Adrenal gland (tissue), 9 donors: ENCODE measurements at regions not wholly inside any gene's neighbourhood (a gene's known extent, or its start where the extent isn't known, plus 50 kb on each side); places are given as distances from the start of the nearest gene placed in this dataset.

Source experiments
- DNase-seq, 7 donors: peaks; one replicate each; pipeline ENCODE4 v3.0.0-alpha.2; 2019 to 2020
- H3K27ac ChIP-seq, 5 donors: fragments of 200-600 bp; sonication (generic) in 4 of 5; 1 replicate in 3 of 5; 2 replicates in 2 of 5; pipeline versions ENCODE4 v1.5.1 to v1.8.0; 2016 to 2020; ENCODE audit warnings: mild to moderate bottlenecking in 1 of 5
- H3K27me3 ChIP-seq: fragments of 200-600 bp; 2 replicates; pipeline ENCODE4 v1.8.0; 2021
- H3K36me3 ChIP-seq, 2 donors: fragments of 200-600 bp; replicated peaks in 1 of 2; 1 replicate in 1 of 2; 2 replicates in 1 of 2; pipeline versions ENCODE4 v1.5.1 to v1.8.0; 2018 to 2022
- H3K4me1 ChIP-seq, 2 donors: fragments of 200-600 bp; replicated peaks in 1 of 2; 1 replicate in 1 of 2; 2 replicates in 1 of 2; pipeline versions ENCODE4 v1.5.1 to v1.8.0; 2018 to 2021
- H3K4me3 ChIP-seq, 4 donors: fragments of 200-600 bp; sonication (generic) in 3 of 4; one replicate each; pipeline ENCODE4 v1.5.1; 2016 to 2018
- H3K9me3 ChIP-seq, 3 donors: fragments of 200-600 bp; sonication (generic) in 1 of 3; replicated peaks in 1 of 3; 1 replicate in 2 of 3; 2 replicates in 1 of 3; pipeline versions ENCODE4 v1.5.1 to v1.8.0; 2016 to 2021
- CTCF ChIP-seq, 6 experiments: fragments of 450-650 bp in 4 of 6; fragments of 200-600 bp in 2 of 6; sonication (generic) in 1 of 6; IDR thresholded peaks; 1 replicate in 5 of 6; 2 replicates in 1 of 6; pipeline versions ENCODE4 v1.5.1 to v1.8.0; 2016 to 2021; ENCODE audit warnings: antibody characterized with exemption in 6 of 6, mild to moderate bottlenecking in 2 of 6, moderate library complexity in 1 of 6
- POLR2A ChIP-seq, 2 donors: fragments of 450-650 bp; IDR thresholded peaks; one replicate each; pipeline ENCODE4 v1.6.1; 2017; ENCODE audit warnings: antibody characterized with exemption in 2 of 2, mild to moderate bottlenecking in 2 of 2, moderate library complexity in 1 of 2
- WGBS, 4 donors: extraction: QIAGEN DNeasy Blood & Tissue Kit in 2 of 4; methylation state at CpG; one replicate each; pipeline versions ENCODE4 v1.1.5 to v1.1.7; 2013 to 2017; 5-methylcytosine and 5-hydroxymethylcytosine counted together
- intact Hi-C, 2 donors: fragments of 100-400 bp; cut with DNase I; formaldehyde crosslinking; loops; one replicate each; pipeline versions ENCODE4 v1.14.1 to v1.15.0; 2022 to 2023
- donor health status: healthy with polysubstance abuse.
- donor health status: Bipolar disorder and iron deficiency.
- donor health status: DM: yes; HTN: yes; CAD: no.
- donor health status: DM: no; HTN: no; CAD: no.
- donor health status: DM: no; HTN: no; CAD: no.

GRCh38 chr17:79560527-79560926 lies 50.3 kb downstream of the RBFOX3 start:
- TF ChIP-seq POLR2A (IDR thresholded peaks at IDR 0.05) (no peak), CTCF (IDR thresholded peaks at IDR 0.05) (no peak)
- no peak overlapping the region for H3K27ac ChIP-seq
- WGBS, 4 donors = 78 to 83% (median 81%) methylated on average over 12 to 13 of the region's 13 CpGs
- peaks cover 10% of the 10 kb centered on the region for H3K27me3 ChIP-seq
- no peak overlapping the region for H3K4me3 ChIP-seq
- H3K4me1 ChIP-seq = no peaks in the 10 kb centered on the region
- H3K9me3 ChIP-seq = no peaks in the 10 kb centered on the region
- intact Hi-C loops = no loop called here
- DNase-seq = no peak
- H3K36me3 ChIP-seq = no peaks in the 10 kb centered on the region

- no peak overlapping the region for H3K4me3 ChIP-seq
- H3K9me3 ChIP-seq = no peaks in the 10 kb centered on the region
- H3K27ac ChIP-seq = no peak overlapping the region
- WGBS, 4 donors = 86 to 94% (median 88%) methylated on average over 2 of the region's 2 CpGs
- H3K4me1 ChIP-seq = no peaks in the 10 kb centered on the region
- H3K27me3 ChIP-seq = peaks cover 10% of the 10 kb centered on the region
- no peaks in the 10 kb centered on the region for H3K36me3 ChIP-seq
- intact Hi-C loops = no loop called here
- DNase-seq = no peak
- no peak for TF ChIP-seq CTCF (IDR thresholded peaks at IDR 0.05)
- no peak for TF ChIP-seq POLR2A (IDR thresholded peaks at IDR 0.05)
These were observed 51.6 kb downstream of the RBFOX3 start for GRCh38 chr17:79559111-79559887.

- TF ChIP-seq CTCF (IDR thresholded peaks at IDR 0.05) (no peak), POLR2A (IDR thresholded peaks at IDR 0.05) (no peak)
- Histone ChIP-seq H3K4me1 (no peaks in the 10 kb centered on the region), H3K9me3 (no peaks in the 10 kb centered on the region), H3K36me3 (no peaks in the 10 kb centered on the region), H3K27me3 (peaks cover 10% of the 10 kb centered on the region), H3K4me3 (no peak overlapping the region), H3K27ac (no peak overlapping the region)
- intact Hi-C loops = no loop called here
- 34 to 61% (median 44%) methylated on average over 7 to 24 of the region's 24 CpGs for WGBS, 4 donors
- DNase-seq = no peak
These were observed 52.6 kb downstream of the RBFOX3 start for GRCh38 chr17:79558091-79558900.

- intact Hi-C loops = no loop called here
- DNase-seq = no peak
- no peaks in the 10 kb centered on the region for H3K4me1 ChIP-seq
- WGBS, 4 donors = 46 to 56% (median 48%) methylated on average over 22 of the region's 22 CpGs
- peaks cover 10% of the 10 kb centered on the region for H3K27me3 ChIP-seq
- no peaks in the 10 kb centered on the region for H3K36me3 ChIP-seq
- TF ChIP-seq POLR2A (IDR thresholded peaks at IDR 0.05) (no peak), CTCF (IDR thresholded peaks at IDR 0.05) (no peak)
- no peak overlapping the region for H3K27ac ChIP-seq
- no peak overlapping the region for H3K4me3 ChIP-seq
- peaks cover 0 to 7% (median 0%) of the 10 kb centered on the region in 3 donors for H3K9me3 ChIP-seq
These were observed 53.4 kb downstream of the RBFOX3 start for GRCh38 chr17:79557276-79558090.
